ENCODE measurements at regions not wholly inside any gene's neighbourhood (a gene's known extent, or its start where the extent isn't known, plus 50 kb on each side); places are given as distances from the start of the nearest gene placed in this dataset.
A peak's percentile ranks its signal among the peaks of the same experiment; 100 is the strongest.

DNA sequence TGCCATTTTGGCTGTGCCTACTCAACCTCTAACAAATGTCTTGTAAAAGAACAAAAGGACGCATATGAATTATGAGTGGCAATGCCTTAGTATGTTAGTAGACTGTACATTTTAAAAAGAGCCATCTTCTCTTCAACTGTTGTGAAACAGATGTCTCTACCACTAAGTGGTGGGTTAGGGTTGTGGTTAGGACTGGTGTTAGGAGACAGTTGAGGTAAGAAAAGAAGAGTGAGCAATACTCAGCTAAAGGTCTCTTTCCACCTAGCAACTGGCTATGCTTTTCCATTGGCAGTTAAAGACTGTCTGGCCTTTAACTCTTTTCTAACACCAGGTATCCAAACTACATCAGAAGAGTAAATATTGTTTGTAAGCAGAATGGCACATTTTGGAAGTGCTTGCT lies 221.7 kb upstream of the TBC1D5 start:
- no peak overlapping the region for H3K4me2 ChIP-seq

DNA sequence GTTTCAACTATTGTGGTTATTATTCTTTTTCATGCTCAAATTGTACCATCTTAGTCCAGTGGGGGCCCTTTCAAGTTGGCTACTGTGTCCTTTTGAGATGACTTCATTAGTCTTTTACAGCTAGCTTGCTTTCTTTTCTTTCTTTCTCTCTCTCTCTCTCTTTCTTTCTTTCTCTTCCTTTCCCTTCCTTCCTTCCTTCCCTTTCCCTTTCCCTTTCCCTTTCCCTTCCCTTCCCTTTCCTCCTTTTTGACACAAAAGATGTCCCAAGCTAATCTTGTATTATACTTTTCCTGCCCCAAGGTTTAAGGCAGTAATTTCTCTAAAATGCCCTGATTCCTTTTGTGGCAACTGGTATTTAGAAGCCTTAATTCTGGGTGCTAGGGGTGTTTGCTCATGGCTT lies 213.0 kb upstream of the TBC1D5 start:
- Histone ChIP-seq H3K4me2 (no peak overlapping the region), H3K27me3 (no peaks in the 10 kb centered on the region), H3K4me1 (no peaks in the 10 kb centered on the region), H3K9ac (no peak overlapping the region), H4K20me1 (no peaks in the 10 kb centered on the region), H3K9me3 (peaks cover 29% of the 10 kb centered on the region), H3K4me3 (no peak overlapping the region), H3K36me3 (no peaks in the 10 kb centered on the region), H3K27ac (no peak overlapping the region)
- no peak for TF ChIP-seq Cebpa-rat (IDR thresholded peaks at IDR 0.05)

More for the DNA sequence above, 221.7 kb upstream of the TBC1D5 start:
- Histone ChIP-seq H3K4me1 (peaks cover 14% of the 10 kb centered on the region), H3K27me3 (no peaks in the 10 kb centered on the region), H3K4me3 (no peak overlapping the region), H3K9me3 (peaks cover 14% of the 10 kb centered on the region), H3K27ac (no peak overlapping the region), H3K36me3 (no peaks in the 10 kb centered on the region), H4K20me1 (no peaks in the 10 kb centered on the region), H3K9ac (no peak overlapping the region)
- TF ChIP-seq Cebpa-rat (IDR thresholded peaks at IDR 0.05) = no peak

- H3K9me3 ChIP-seq = peaks cover 35% of the 10 kb centered on the region
- no peaks in the 10 kb centered on the region for H3K4me1 ChIP-seq
- no peak overlapping the region for H3K27ac ChIP-seq
- no peak for TF ChIP-seq Cebpa-rat (IDR thresholded peaks at IDR 0.05)
- no peak overlapping the region for H3K4me3 ChIP-seq
- H3K9ac ChIP-seq = no peak overlapping the region
- H4K20me1 ChIP-seq = no peaks in the 10 kb centered on the region
- H3K27me3 ChIP-seq = no peaks in the 10 kb centered on the region
- H3K4me2 ChIP-seq = no peak overlapping the region
- no peaks in the 10 kb centered on the region for H3K36me3 ChIP-seq
Observed at GRCh38 chr3:17954801-17955200, 212.4 kb upstream of the TBC1D5 start.

DNA sequence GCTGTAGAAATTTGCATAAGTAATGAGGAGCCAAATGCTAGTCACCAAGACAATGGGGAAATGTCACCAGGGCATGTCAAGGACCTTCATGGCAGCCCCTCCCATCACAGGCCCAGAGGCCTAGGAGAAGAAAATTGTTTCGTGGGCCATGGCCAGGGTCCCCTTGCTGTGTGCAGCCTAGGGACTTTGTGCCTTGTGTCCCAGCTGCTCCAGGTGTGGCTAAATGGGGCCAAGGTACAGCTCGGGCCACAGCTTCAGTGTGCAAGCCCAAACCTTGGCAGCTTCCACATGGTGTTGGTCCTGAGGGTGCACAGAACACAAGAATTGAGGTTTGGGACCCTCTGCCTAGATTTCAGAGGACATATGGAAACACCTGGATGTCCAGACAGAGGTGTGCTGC lies 208.8 kb upstream of the TBC1D5 start:
- H4K20me1 ChIP-seq = no peaks in the 10 kb centered on the region
- no peak overlapping the region for H3K4me3 ChIP-seq
- H3K27me3 ChIP-seq = no peaks in the 10 kb centered on the region
- H3K4me2 ChIP-seq = no peak overlapping the region
- H3K4me1 ChIP-seq = no peaks in the 10 kb centered on the region
- H3K9me3 ChIP-seq = peaks cover 47% of the 10 kb centered on the region
- no peak overlapping the region for H3K9ac ChIP-seq
- TF ChIP-seq Cebpa-rat (IDR thresholded peaks at IDR 0.05) = no peak
- no peak overlapping the region for H3K27ac ChIP-seq
- no peaks in the 10 kb centered on the region for H3K36me3 ChIP-seq

DNA sequence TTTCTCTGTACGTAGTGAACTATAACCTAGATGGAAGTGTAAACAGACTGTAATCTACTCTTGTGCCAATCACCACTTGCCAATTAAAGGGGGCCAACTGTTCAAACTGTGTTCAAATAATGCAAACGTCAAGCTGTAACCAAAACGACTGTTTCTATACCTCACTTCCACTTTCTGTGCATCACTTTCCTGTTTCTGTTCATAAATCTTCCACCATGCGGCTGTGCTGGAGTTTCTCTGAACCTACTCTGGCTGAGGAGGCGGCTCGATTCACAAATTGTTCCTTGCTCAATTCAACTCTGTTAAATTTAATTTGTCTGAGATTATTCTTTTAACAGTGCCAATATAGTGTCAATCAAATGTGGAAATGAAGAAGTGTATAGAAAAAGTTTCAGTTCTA lies 206.7 kb upstream of the TBC1D5 start:
- peaks cover 47% of the 10 kb centered on the region for H3K9me3 ChIP-seq
- no peak overlapping the region for H3K27ac ChIP-seq
- 0 out of 2 replicates have a peak, but pooled peaks cover 4% of the 10 kb centered on the region for H3K4me1 ChIP-seq
- H3K36me3 ChIP-seq = no peaks in the 10 kb centered on the region
- H4K20me1 ChIP-seq = no peaks in the 10 kb centered on the region
- H3K4me3 ChIP-seq = no peak overlapping the region
- no peak overlapping the region for H3K4me2 ChIP-seq
- H3K27me3 ChIP-seq = no peaks in the 10 kb centered on the region
- TF ChIP-seq Cebpa-rat (IDR thresholded peaks at IDR 0.05) = no peak
- no peak overlapping the region for H3K9ac ChIP-seq

DNA sequence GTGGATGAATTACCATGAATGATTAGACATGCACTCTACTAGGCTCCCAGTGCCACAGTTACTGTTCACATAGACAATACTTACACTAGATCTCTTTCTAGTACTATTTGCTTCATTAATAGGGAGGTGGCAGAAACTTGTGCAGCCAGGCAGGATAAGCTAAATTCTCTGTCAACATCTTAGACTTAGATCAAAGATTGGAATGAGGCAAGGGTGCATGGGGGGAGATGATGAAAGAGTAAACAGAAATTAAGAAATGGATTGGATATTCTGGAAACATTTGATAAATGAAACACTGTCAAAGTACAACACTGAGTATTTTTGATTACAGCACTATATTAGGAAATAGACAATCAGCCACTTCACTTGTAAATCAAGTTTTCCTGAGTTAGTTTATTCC lies 205.4 kb upstream of the TBC1D5 start:
- Histone ChIP-seq H4K20me1 (no peaks in the 10 kb centered on the region), H3K9ac (no peak overlapping the region), H3K36me3 (no peaks in the 10 kb centered on the region), H3K4me2 (no peak overlapping the region), H3K27ac (no peak overlapping the region), H3K27me3 (no peaks in the 10 kb centered on the region), H3K9me3 (peaks cover 41% of the 10 kb centered on the region), H3K4me3 (no peak overlapping the region), H3K4me1 (0 out of 2 replicates have a peak, but pooled peaks cover 4% of the 10 kb centered on the region)
- no peak for TF ChIP-seq Cebpa-rat (IDR thresholded peaks at IDR 0.05)

DNA sequence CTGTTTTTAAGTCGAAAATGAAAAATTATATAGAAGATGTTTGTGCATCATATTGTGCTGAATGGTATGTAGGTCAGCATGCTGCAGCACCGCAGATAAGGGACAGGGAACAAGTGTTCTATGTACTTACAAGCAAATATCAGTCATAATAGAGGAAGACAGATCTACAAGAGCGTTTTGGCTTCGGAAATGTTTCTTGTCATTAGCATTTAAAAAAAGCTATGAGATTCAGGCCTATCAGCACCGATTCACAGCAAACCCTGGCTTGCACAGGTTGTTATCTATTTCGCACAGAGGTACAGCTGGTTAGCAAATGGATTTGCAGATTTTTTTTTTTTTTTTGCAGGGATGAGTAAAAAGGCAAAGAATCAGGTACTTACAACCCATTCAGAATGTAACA lies 204.2 kb upstream of the TBC1D5 start:
- H3K4me3 ChIP-seq = no peak overlapping the region
- no peaks in the 10 kb centered on the region for H3K36me3 ChIP-seq
- 0 out of 2 replicates have a peak, but pooled peaks cover 4% of the 10 kb centered on the region for H3K4me1 ChIP-seq
- H3K4me2 ChIP-seq = no peak overlapping the region
- no peaks in the 10 kb centered on the region for H4K20me1 ChIP-seq
- no peak for TF ChIP-seq Cebpa-rat (IDR thresholded peaks at IDR 0.05)
- peaks cover 29% of the 10 kb centered on the region for H3K9me3 ChIP-seq
- no peak overlapping the region for H3K9ac ChIP-seq
- no peaks in the 10 kb centered on the region for H3K27me3 ChIP-seq
- H3K27ac ChIP-seq = no peak overlapping the region

- H3K36me3 ChIP-seq = no peaks in the 10 kb centered on the region
- 0 out of 2 replicates have a peak, but pooled peaks cover 4% of the 10 kb centered on the region for H3K4me1 ChIP-seq
- H3K9ac ChIP-seq = no peak overlapping the region
- no peak overlapping the region for H3K27ac ChIP-seq
- TF ChIP-seq Cebpa-rat (IDR thresholded peaks at IDR 0.05) = no peak
- no peak overlapping the region for H3K4me3 ChIP-seq
- H4K20me1 ChIP-seq = no peaks in the 10 kb centered on the region
- H3K4me2 ChIP-seq = no peak overlapping the region
- peaks cover 22% of the 10 kb centered on the region for H3K9me3 ChIP-seq
- H3K27me3 ChIP-seq = no peaks in the 10 kb centered on the region
Observed at GRCh38 chr3:17945799-17946399, 203.5 kb upstream of the TBC1D5 start.

- no peak overlapping the region for H3K27ac ChIP-seq
- peaks cover 15% of the 10 kb centered on the region for H3K9me3 ChIP-seq
- 0 out of 2 replicates have a peak, but pooled peaks cover 4% of the 10 kb centered on the region for H3K4me1 ChIP-seq
- no peaks in the 10 kb centered on the region for H3K36me3 ChIP-seq
- TF ChIP-seq Cebpa-rat (IDR thresholded peaks at IDR 0.05) = no peak
- H3K4me2 ChIP-seq = peak overlapping the region; percentile 2; the same call in 1 of the 2 replicates
- no peaks in the 10 kb centered on the region for H3K27me3 ChIP-seq
- no peak overlapping the region for H3K9ac ChIP-seq
- no peaks in the 10 kb centered on the region for H4K20me1 ChIP-seq
- H3K4me3 ChIP-seq = no peak overlapping the region
Observed at GRCh38 chr3:17945018-17945798, 202.8 kb upstream of the TBC1D5 start.

DNA sequence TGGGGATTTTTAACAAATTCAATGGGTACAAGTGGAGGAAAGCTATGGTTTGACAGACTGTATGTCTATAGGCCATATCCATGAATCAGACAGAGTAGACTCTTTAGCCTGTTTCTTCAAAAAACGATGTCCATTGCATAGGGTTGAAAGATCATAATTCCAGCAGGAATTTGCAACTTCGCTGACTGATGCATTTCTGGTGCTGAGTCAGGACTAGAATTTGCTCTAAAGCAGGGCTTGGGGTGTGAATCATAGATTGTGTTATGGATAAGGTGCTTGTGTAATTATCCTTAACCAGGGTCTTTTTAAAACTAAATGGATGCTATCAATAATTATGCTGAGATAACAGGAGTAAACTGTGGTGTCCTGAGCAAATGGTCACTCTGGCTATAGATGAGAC lies 200.4 kb upstream of the TBC1D5 start:
- no peaks in the 10 kb centered on the region for H4K20me1 ChIP-seq
- H3K4me1 ChIP-seq = peaks cover 15% of the 10 kb centered on the region; the same call in 1 of the 2 replicates
- no peak for TF ChIP-seq Cebpa-rat (IDR thresholded peaks at IDR 0.05)
- no peaks in the 10 kb centered on the region; the same call in 1 of the 2 replicates for H3K9me3 ChIP-seq
- no peak overlapping the region for H3K4me2 ChIP-seq
- no peak overlapping the region for H3K9ac ChIP-seq
- H3K36me3 ChIP-seq = no peaks in the 10 kb centered on the region
- H3K27me3 ChIP-seq = no peaks in the 10 kb centered on the region
- H3K4me3 ChIP-seq = no peak overlapping the region
- no peak overlapping the region for H3K27ac ChIP-seq
